ENCODE measurements at regions not wholly inside any gene's neighbourhood (a gene's known extent, or its start where the extent isn't known, plus 50 kb on each side); places are given as distances from the start of the nearest gene placed in this dataset.
A peak's percentile ranks its signal among the peaks of the same experiment; 100 is the strongest.

- no peak for TF ChIP-seq CTCF (IDR thresholded peaks at IDR 0.05)
- no peak overlapping the region for H3K27ac Mint-ChIP-seq (ENCODE audit: unreplicated experiment)
- H3K9me3 Mint-ChIP-seq (ENCODE audit: low read depth): peaks cover 44% of the 10 kb centered on the region
- DNase-seq (ENCODE audit: low spot score): no peak
- H3K27me3 Mint-ChIP-seq (ENCODE audit: low read depth): no peaks in the 10 kb centered on the region
- H3K4me3 Mint-ChIP-seq (ENCODE audit: unreplicated experiment): no peak overlapping the region
- no peaks in the 10 kb centered on the region for H3K4me1 Mint-ChIP-seq (ENCODE audit: low read depth)
- H3K36me3 Mint-ChIP-seq (ENCODE audit: low read depth): no peaks in the 10 kb centered on the region
Measured at GRCh38 chrX:76029385-76029784, 143.5 kb upstream of the PBDC1 start.

- Mint-ChIP-seq H3K4me3 (ENCODE audit: unreplicated experiment) (no peak overlapping the region), H3K9me3 (ENCODE audit: low read depth) (peaks cover 62% of the 10 kb centered on the region), H3K36me3 (ENCODE audit: low read depth) (no peaks in the 10 kb centered on the region), H3K27me3 (ENCODE audit: low read depth) (no peaks in the 10 kb centered on the region), H3K27ac (ENCODE audit: unreplicated experiment) (no peak overlapping the region), H3K4me1 (ENCODE audit: low read depth) (no peaks in the 10 kb centered on the region)
- no peak for DNase-seq (ENCODE audit: low spot score)
- no peak for TF ChIP-seq CTCF (IDR thresholded peaks at IDR 0.05)
Measured at GRCh38 chrX:76064825-76065224, 108.0 kb upstream of the PBDC1 start.

GRCh38 chrX:76076124-76076523 lies 96.7 kb upstream of the PBDC1 start:
- no peak for DNase-seq (ENCODE audit: low spot score)
- no peaks in the 10 kb centered on the region for H3K36me3 Mint-ChIP-seq (ENCODE audit: low read depth)
- no peaks in the 10 kb centered on the region for H3K4me1 Mint-ChIP-seq (ENCODE audit: low read depth)
- H3K27ac Mint-ChIP-seq (ENCODE audit: unreplicated experiment): no peak overlapping the region
- H3K9me3 Mint-ChIP-seq (ENCODE audit: low read depth): peaks cover 32% of the 10 kb centered on the region
- no peaks in the 10 kb centered on the region for H3K27me3 Mint-ChIP-seq (ENCODE audit: low read depth)
- TF ChIP-seq CTCF (IDR thresholded peaks at IDR 0.05): no peak
- no peak overlapping the region for H3K4me3 Mint-ChIP-seq (ENCODE audit: unreplicated experiment)

- H3K27me3 Mint-ChIP-seq (ENCODE audit: low read depth): no peaks in the 10 kb centered on the region
- H3K9me3 Mint-ChIP-seq (ENCODE audit: low read depth): peaks cover 12% of the 10 kb centered on the region
- DNase-seq (ENCODE audit: low spot score): no peak
- H3K27ac Mint-ChIP-seq (ENCODE audit: unreplicated experiment): no peak overlapping the region
- TF ChIP-seq CTCF (IDR thresholded peaks at IDR 0.05): peak; percentile 36
- H3K4me1 Mint-ChIP-seq (ENCODE audit: low read depth): no peaks in the 10 kb centered on the region
- H3K36me3 Mint-ChIP-seq (ENCODE audit: low read depth): no peaks in the 10 kb centered on the region
- H3K4me3 Mint-ChIP-seq (ENCODE audit: unreplicated experiment): no peak overlapping the region
Measured at GRCh38 chrX:76109654-76110053, 63.2 kb upstream of the PBDC1 start.
